H9 (cell line): ENCODE measurements at regions not wholly inside any gene's neighbourhood (a gene's known extent, or its start where the extent isn't known, plus 50 kb on each side); places are given as distances from the start of the nearest gene placed in this dataset.

Source experiments
- DNase-seq: peaks from one replicate; pipeline ENCODE4 v3.0.0-alpha.2; 2017
- H2AFZ ChIP-seq: one replicate; pipeline ENCODE4 v1.6.1; 2013; ENCODE audit warnings: mild to moderate bottlenecking, low read length, control low read depth, moderate library complexity
- H2AK5ac ChIP-seq: 2 replicates; pipeline ENCODE4 v1.6.1; 2013; ENCODE audit warnings: low read length, control low read depth, mixed read lengths; ENCODE audit not compliant: insufficient read length
- H2BK120ac ChIP-seq: one replicate; pipeline ENCODE4 v1.6.1; 2013; ENCODE audit warnings: low read depth, mild to moderate bottlenecking, low read length, control low read depth, inconsistent platforms; ENCODE audit not compliant: poor library complexity, severe bottlenecking
- H2BK12ac ChIP-seq: 2 replicates; pipeline ENCODE4 v1.6.1; 2013; ENCODE audit warnings: low read length, control low read depth, mixed read lengths, low read depth; ENCODE audit not compliant: insufficient read length
- H2BK15ac ChIP-seq: 2 replicates; pipeline ENCODE4 v1.6.1; 2013; ENCODE audit warnings: low read depth, low read length, control low read depth
- H2BK20ac ChIP-seq: one replicate; pipeline ENCODE4 v1.6.1; 2013; ENCODE audit warnings: low read depth, mild to moderate bottlenecking, low read length, control low read depth, inconsistent platforms; ENCODE audit not compliant: poor library complexity, severe bottlenecking
- H2BK5ac ChIP-seq: 2 replicates; pipeline ENCODE4 v1.6.1; 2013; ENCODE audit warnings: low read length, control low read depth, mixed read lengths; ENCODE audit not compliant: insufficient read length
- H3K14ac ChIP-seq: 2 replicates; pipeline ENCODE4 v1.6.1; 2013; ENCODE audit warnings: low read length, control low read depth; ENCODE audit not compliant: insufficient read depth
- H3K18ac ChIP-seq: 2 replicates; pipeline ENCODE4 v1.6.1; 2013; ENCODE audit warnings: low read depth, mild to moderate bottlenecking, mixed read lengths, low read length, control low read depth; ENCODE audit not compliant: insufficient read length
- H3K23ac ChIP-seq: 2 replicates; pipeline ENCODE4 v1.6.1; 2013; ENCODE audit warnings: low read length, control low read depth, mixed read lengths, low read depth; ENCODE audit not compliant: insufficient read length
- H3K23me2 ChIP-seq: 2 replicates; pipeline ENCODE4 v1.6.1; 2013; ENCODE audit warnings: low read depth, mild to moderate bottlenecking, mixed read lengths, low read length, control low read depth; ENCODE audit not compliant: insufficient read length, poor library complexity, severe bottlenecking
- H3K27ac ChIP-seq: 2 replicates; pipeline ENCODE4 v1.5.1; 2013; ENCODE audit warnings: low read length, control low read depth, mixed read lengths, low read depth; ENCODE audit not compliant: insufficient read length
- H3K27me3 ChIP-seq: 2 replicates; pipeline ENCODE4 v1.6.1; 2013; ENCODE audit warnings: low read length, control low read depth, inconsistent platforms; ENCODE audit not compliant: insufficient read depth
- H3K4ac ChIP-seq: 2 replicates; pipeline ENCODE4 v1.6.1; 2013; ENCODE audit warnings: low read depth, mild to moderate bottlenecking, control low read depth, inconsistent platforms, low read length, moderate library complexity
- H3K4me1 ChIP-seq: 2 replicates; pipeline ENCODE4 v1.6.1; 2013; ENCODE audit warnings: low read length, control low read depth, inconsistent platforms; ENCODE audit not compliant: insufficient read depth
- H3K4me2 ChIP-seq: 2 replicates; pipeline ENCODE4 v1.6.1; 2013; ENCODE audit warnings: low read length, control low read depth, mixed read lengths; ENCODE audit not compliant: insufficient read length, insufficient read depth
- H3K56ac ChIP-seq: 2 replicates; pipeline ENCODE4 v1.6.1; 2013; ENCODE audit warnings: low read depth, mild to moderate bottlenecking, mixed read lengths, low read length, control low read depth; ENCODE audit not compliant: insufficient read length
- H3K79me1 ChIP-seq: 2 replicates; pipeline ENCODE4 v1.6.1; 2013; ENCODE audit warnings: low read depth, mild to moderate bottlenecking, moderate library complexity, low read length, control low read depth, inconsistent platforms; ENCODE audit not compliant: insufficient read depth, poor library complexity, severe bottlenecking
- H3K79me2 ChIP-seq: 2 replicates; pipeline ENCODE4 v1.6.1; 2013; ENCODE audit warnings: low read length, control low read depth, inconsistent platforms; ENCODE audit not compliant: insufficient read depth
- H3K9ac ChIP-seq: 2 replicates; pipeline ENCODE4 v1.6.1; 2013; ENCODE audit warnings: low read length, control low read depth, mixed read lengths; ENCODE audit not compliant: insufficient read length; ENCODE audit errors: extremely low read depth
- H3K9me3 ChIP-seq: one replicate; pipeline ENCODE4 v1.6.1; 2013; ENCODE audit warnings: low read depth, low read length, inconsistent platforms; ENCODE audit not compliant: control insufficient read depth
- H3T11ph ChIP-seq: one replicate; pipeline ENCODE4 v1.6.1; 2013; ENCODE audit warnings: mild to moderate bottlenecking, low read length, control low read depth, inconsistent platforms
- H4K20me1 ChIP-seq: one replicate; pipeline ENCODE4 v1.6.1; 2013; ENCODE audit not compliant: control insufficient read depth, insufficient read length, insufficient read depth
- H4K5ac ChIP-seq: 2 replicates; pipeline ENCODE4 v1.6.1; 2013; ENCODE audit warnings: low read depth, mild to moderate bottlenecking, mixed read lengths, low read length, control low read depth; ENCODE audit not compliant: insufficient read length
- H4K8ac ChIP-seq: replicated peaks from 2 replicates; pipeline ENCODE4 v1.6.1; 2013; ENCODE audit warnings: low read length, control low read depth, mixed read lengths, low read depth; ENCODE audit not compliant: insufficient read length
- H4K91ac ChIP-seq: 2 replicates; pipeline ENCODE4 v1.6.1; 2013; ENCODE audit warnings: low read depth, mild to moderate bottlenecking, moderate library complexity, mixed read lengths, low read length, control low read depth; ENCODE audit not compliant: insufficient read length
- H3K27ac Mint-ChIP-seq, 3 experiments: 2 replicates in 2 of 3; 3 replicates in 1 of 3; pipeline ENCODE4 v1.8.0; 2020 to 2021; ENCODE audit warnings: mixed read lengths in 3 of 3, mild to moderate bottlenecking in 1 of 3, moderate library complexity in 1 of 3
- H3K27me3 Mint-ChIP-seq: 2 replicates; pipeline ENCODE4 v1.8.0; 2021; ENCODE audit warnings: low read depth, mild to moderate bottlenecking, moderate library complexity, mixed read lengths
- H3K36me3 Mint-ChIP-seq, 3 experiments: 2 replicates in 2 of 3; 3 replicates in 1 of 3; pipeline ENCODE4 v1.8.0; 2020 to 2021; ENCODE audit warnings: low read depth in 3 of 3, mixed read lengths in 3 of 3; ENCODE audit not compliant: insufficient read depth in 1 of 3
- H3K4me1 Mint-ChIP-seq, 2 experiments: 2 replicates each; pipeline ENCODE4 v1.8.0; 2020; ENCODE audit warnings: mixed read lengths in 2 of 2
- H3K4me3 Mint-ChIP-seq, 2 experiments: 2 replicates in 1 of 2; 3 replicates in 1 of 2; pipeline ENCODE4 v1.8.0; 2020 to 2021; ENCODE audit warnings: mild to moderate bottlenecking in 2 of 2, mixed read lengths in 2 of 2, moderate library complexity in 1 of 2
- H3K9me3 Mint-ChIP-seq, 2 experiments: 2 replicates in 1 of 2; 3 replicates in 1 of 2; pipeline ENCODE4 v1.8.0; 2020; ENCODE audit warnings: mild to moderate bottlenecking in 2 of 2, mixed read lengths in 2 of 2, moderate library complexity in 1 of 2
- WGBS: extraction: QIAGEN DNeasy Blood & Tissue Kit; methylation state at CpG from one replicate; pipeline ENCODE4 v1.1.7; 2013; ENCODE audit warnings: missing lambda C conversion rate, low lambda C conversion rate, mixed read lengths; ENCODE audit not compliant: insufficient read length; ENCODE audit errors: extremely low coverage; 5-methylcytosine and 5-hydroxymethylcytosine counted together
- TF ChIP-seq, protein P1 (sequence below): fragments of 200-600 bp; sonication (generic); conservative IDR thresholded peaks from 3 replicates; pipeline ENCODE4 v1.8.0; 2021; ENCODE audit warnings: antibody characterized with exemption, mild to moderate bottlenecking

- no peak overlapping the region for H2BK120ac ChIP-seq
- no peak overlapping the region for H2BK20ac ChIP-seq
- Mint-ChIP-seq H3K27me3 (no peaks in the 10 kb centered on the region; the same call in 1 of the 2 replicates), H3K36me3 (peaks cover 2 to 13% (median 6%) of the 10 kb centered on the region in 3 experiments; a peak in 5 of 7 replicates), H3K4me3 (no peak overlapping the region), H3K4me1 (peaks cover 9 to 10% of the 10 kb centered on the region in 2 experiments), H3K9me3 (peaks cover 17 to 24% of the 10 kb centered on the region in 2 experiments; a peak in 4 of 5 replicates), H3K27ac (no peak overlapping the region; a peak in 1 of 7 replicates)
- WGBS = no CpG with 5 or more reads among the region's 6 CpGs
- no peaks in the 10 kb centered on the region for H3K79me1 ChIP-seq
- no peak overlapping the region for H3K23ac ChIP-seq
- no peaks in the 10 kb centered on the region for H3K23me2 ChIP-seq
- H3K4me1 ChIP-seq = no peaks in the 10 kb centered on the region
- H2AK5ac ChIP-seq = no peak overlapping the region
- no peak overlapping the region for H4K91ac ChIP-seq
- H2BK5ac ChIP-seq = no peak overlapping the region
- no peaks in the 10 kb centered on the region for H3K27me3 ChIP-seq
- H3T11ph ChIP-seq = no peak overlapping the region
- no peak for DNase-seq
- no peak overlapping the region for H4K5ac ChIP-seq
- H2BK12ac ChIP-seq = no peak overlapping the region
- no peaks in the 10 kb centered on the region for H3K9me3 ChIP-seq
- H3K14ac ChIP-seq = peak overlapping the region; percentile 53; the same call in 1 of the 2 replicates
- no peak overlapping the region for H2AFZ ChIP-seq
- H4K20me1 ChIP-seq = no peaks in the 10 kb centered on the region
- H4K8ac ChIP-seq = no peak overlapping the region
- TF ChIP-seq, protein P1, sequence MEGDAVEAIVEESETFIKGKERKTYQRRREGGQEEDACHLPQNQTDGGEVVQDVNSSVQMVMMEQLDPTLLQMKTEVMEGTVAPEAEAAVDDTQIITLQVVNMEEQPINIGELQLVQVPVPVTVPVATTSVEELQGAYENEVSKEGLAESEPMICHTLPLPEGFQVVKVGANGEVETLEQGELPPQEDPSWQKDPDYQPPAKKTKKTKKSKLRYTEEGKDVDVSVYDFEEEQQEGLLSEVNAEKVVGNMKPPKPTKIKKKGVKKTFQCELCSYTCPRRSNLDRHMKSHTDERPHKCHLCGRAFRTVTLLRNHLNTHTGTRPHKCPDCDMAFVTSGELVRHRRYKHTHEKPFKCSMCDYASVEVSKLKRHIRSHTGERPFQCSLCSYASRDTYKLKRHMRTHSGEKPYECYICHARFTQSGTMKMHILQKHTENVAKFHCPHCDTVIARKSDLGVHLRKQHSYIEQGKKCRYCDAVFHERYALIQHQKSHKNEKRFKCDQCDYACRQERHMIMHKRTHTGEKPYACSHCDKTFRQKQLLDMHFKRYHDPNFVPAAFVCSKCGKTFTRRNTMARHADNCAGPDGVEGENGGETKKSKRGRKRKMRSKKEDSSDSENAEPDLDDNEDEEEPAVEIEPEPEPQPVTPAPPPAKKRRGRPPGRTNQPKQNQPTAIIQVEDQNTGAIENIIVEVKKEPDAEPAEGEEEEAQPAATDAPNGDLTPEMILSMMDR = no peak
- H3K4ac ChIP-seq = no peak overlapping the region
- H3K9ac ChIP-seq = no peak overlapping the region
- H3K79me2 ChIP-seq = no peaks in the 10 kb centered on the region
- no peak overlapping the region for H3K56ac ChIP-seq
- no peak overlapping the region for H3K18ac ChIP-seq
- H3K27ac ChIP-seq = no peak overlapping the region
- no peak overlapping the region for H2BK15ac ChIP-seq
- no peak overlapping the region for H3K4me2 ChIP-seq
Observed at GRCh38 chr7:69047151-69047754, 551.0 kb upstream of the AUTS2 start.
